OCI-LY3 (cell line): ENCODE measurements at regions not wholly inside any gene's neighbourhood (a gene's known extent, or its start where the extent isn't known, plus 50 kb on each side); places are given as distances from the start of the nearest gene placed in this dataset.

Experiments
- CTCF ChIP-seq: fragments of 200-600, 300-600 bp; sonication (generic); IDR thresholded peaks from 2 replicates; pipeline ENCODE4 v1.5.1; 2014; ENCODE audit warnings: antibody characterized with exemption, low read length, low read depth
- EZH2phosphoT487 ChIP-seq: fragments of 200-600 bp; shearing (Covaris generic); IDR thresholded peaks from 2 replicates; pipeline ENCODE4 v1.6.1; 2018; ENCODE audit warnings: antibody characterized with exemption, mixed run types, low read depth

DNA sequence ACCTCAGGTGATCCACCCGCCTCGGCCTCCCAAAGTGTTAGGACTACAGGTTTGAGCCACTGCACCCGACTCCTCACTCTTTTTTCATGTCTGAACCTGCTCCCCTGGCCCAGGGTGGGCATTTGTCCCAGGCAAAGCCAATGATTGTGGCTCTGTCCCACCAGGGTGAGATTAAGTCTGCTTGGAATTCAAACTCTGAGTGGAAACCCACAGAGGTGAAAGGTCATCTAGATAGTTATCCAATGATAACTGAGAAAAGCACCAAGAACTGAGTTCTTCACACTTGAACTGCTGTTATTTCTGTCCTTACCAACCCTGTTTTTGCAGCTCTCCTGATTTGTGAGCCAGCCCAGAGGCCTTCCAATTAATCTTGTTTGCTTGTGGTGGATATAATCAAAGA lies 62.4 kb upstream of the ACVR1 start:
- TF ChIP-seq CTCF (no peak), EZH2phosphoT487 (no peak)
